Activated naive CD4-positive, alpha-beta T cell treated with anti-CD3 and anti-CD28 coated beads for 36 hours (primary cell): ENCODE measurements at regions not wholly inside any gene's neighbourhood (a gene's known extent, or its start where the extent isn't known, plus 50 kb on each side); places are given as distances from the start of the nearest gene placed in this dataset.

Experiments
- CTCF ChIA-PET: fragments of 350-600 bp; sonication (Branson Sonifier 250); formaldehyde crosslinking; loops from one replicate; lab custom pipeline; 2021; ENCODE audit warnings: antibody characterized with exemption; lab: Charles Lee
- DNase-seq: peaks from one replicate; pipeline ENCODE4 v3.0.0-alpha.2; 2020
- H3K27ac Mint-ChIP-seq: one replicate; pipeline ENCODE4 v1.8.0; 2021; ENCODE audit warnings: mild to moderate bottlenecking, mixed read lengths
- H3K27me3 Mint-ChIP-seq: one replicate; pipeline ENCODE4 v1.8.0; 2021; ENCODE audit warnings: low read depth, mixed read lengths
- H3K36me3 Mint-ChIP-seq: one replicate; pipeline ENCODE4 v1.8.0; 2021; ENCODE audit warnings: low read depth, mixed read lengths
- H3K4me1 Mint-ChIP-seq: one replicate; pipeline ENCODE4 v1.8.0; 2021; ENCODE audit warnings: low read depth, mixed read lengths
- H3K4me3 Mint-ChIP-seq: one replicate; pipeline ENCODE4 v1.8.0; 2021; ENCODE audit warnings: mild to moderate bottlenecking, moderate library complexity, mixed read lengths
- H3K9me3 Mint-ChIP-seq: one replicate; pipeline ENCODE4 v1.8.0; 2021; ENCODE audit warnings: mixed read lengths
- intact Hi-C: fragments of 100-400 bp; cut with micrococcal nuclease; formaldehyde crosslinking; loops from one replicate; pipeline ENCODE4 v1.15.1; 2023

DNA sequence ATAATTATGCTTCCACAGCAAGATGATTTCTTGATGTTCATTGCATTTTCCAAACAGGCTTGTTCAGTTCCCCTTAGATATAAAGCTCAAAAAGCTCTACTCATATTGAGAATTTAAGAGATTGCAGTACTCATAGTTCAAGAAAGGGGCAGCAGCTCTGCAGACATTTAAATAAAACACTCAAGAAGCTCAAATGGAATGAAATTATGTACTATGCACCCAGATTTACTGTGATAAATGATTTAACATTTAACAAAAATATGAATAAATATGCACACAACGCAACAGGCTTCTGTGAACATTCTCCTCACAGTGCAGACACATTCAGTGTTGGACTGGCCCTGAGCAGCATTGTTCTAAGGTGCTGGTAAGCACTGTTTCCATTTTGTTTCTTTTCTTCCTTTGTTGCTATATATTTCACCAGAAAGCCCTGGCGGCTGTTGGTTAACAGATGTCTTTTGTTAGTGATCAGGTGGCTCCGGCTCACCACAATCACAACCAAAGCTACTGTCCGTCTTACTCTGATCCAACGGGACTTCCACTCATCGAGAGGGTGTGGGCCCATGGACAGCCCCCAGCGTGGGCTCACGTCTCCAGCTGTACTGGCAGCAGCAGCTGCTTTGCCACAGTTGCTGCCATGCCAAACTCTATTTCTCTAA, 1440.3 kb downstream of the NCAM2 start:
- intact Hi-C loops: no loop called here
- no peak overlapping the region for H3K4me3 Mint-ChIP-seq
- CTCF ChIA-PET: no interaction called here

DNA sequence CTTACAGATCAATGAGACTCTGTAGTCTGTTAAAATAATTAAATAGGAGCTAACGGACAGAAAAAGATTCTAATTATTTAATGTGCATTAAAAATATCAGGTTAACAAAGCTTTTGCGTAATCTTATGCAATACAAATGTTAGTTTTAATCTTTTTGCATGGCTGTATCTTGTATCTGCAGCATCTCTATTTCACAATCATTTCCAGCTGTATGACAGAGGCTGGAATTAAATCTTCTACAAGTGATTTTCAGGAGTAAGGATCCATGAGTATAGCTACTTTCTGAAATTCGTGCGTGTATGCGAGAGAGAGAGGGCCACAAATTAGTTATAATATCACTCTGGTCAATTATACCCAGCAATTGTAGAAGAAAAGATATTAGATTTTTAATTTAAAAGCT, 1446.8 kb downstream of the NCAM2 start:
- H3K36me3 Mint-ChIP-seq: no peaks in the 10 kb centered on the region
- CTCF ChIA-PET: no interaction called here

More for the DNA sequence above, 1440.3 kb downstream of the NCAM2 start:
- Mint-ChIP-seq H3K36me3 (no peaks in the 10 kb centered on the region), H3K27ac (no peak overlapping the region), H3K27me3 (no peaks in the 10 kb centered on the region), H3K9me3 (peaks cover 1% of the 10 kb centered on the region), H3K4me1 (no peaks in the 10 kb centered on the region)
- DNase-seq: no peak

DNA sequence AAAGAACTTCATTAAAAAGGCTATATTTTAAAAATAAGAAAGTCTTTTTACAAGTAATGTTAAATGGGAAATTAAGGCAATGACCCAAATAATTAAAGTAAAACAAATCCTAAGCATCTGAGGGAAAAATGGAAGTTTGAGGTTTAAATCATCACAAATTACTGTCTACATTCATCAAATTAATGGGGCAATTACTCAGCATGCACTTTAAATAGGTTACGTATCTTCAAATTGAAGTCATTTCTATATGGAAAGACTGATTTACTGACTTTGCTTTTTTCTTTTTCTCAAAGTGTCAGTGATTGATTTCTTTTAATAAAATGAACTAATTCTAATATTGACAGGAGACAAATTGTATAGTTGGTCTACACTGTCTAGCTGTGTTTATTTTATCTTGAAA, 1452.3 kb downstream of the NCAM2 start:
- no peaks in the 10 kb centered on the region for H3K27me3 Mint-ChIP-seq
- CTCF ChIA-PET: no interaction called here
- DNase-seq: no peak

More for the DNA sequence above, 1446.8 kb downstream of the NCAM2 start:
- H3K27ac Mint-ChIP-seq: no peak overlapping the region
- no peak for DNase-seq
- intact Hi-C loops: no loop called here
- no peaks in the 10 kb centered on the region for H3K4me1 Mint-ChIP-seq
- no peak overlapping the region for H3K4me3 Mint-ChIP-seq
- H3K27me3 Mint-ChIP-seq: no peaks in the 10 kb centered on the region
- peaks cover 1% of the 10 kb centered on the region for H3K9me3 Mint-ChIP-seq

DNA sequence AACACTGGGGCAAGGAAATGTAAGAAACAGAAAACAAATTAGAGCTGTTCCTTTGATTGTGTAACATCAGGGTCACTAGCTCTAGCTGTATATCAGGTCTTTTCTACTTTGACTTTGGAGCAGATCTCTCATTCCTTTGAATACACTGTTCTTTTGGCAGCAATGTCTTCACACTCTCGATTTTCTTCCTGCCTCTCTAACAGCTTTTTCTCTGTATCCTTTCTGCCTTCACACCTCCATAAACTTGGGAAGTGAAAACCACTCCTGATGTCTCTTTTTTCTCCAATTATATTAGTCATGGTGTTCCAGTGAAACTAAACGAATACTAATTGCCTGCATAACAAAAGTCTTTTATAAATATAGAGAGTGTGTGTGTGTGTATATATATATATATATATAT, 1458.0 kb downstream of the NCAM2 start:
- H3K36me3 Mint-ChIP-seq: no peaks in the 10 kb centered on the region
- H3K9me3 Mint-ChIP-seq: no peaks in the 10 kb centered on the region
- no peak for DNase-seq
- H3K4me3 Mint-ChIP-seq: no peak overlapping the region
- no peaks in the 10 kb centered on the region for H3K27me3 Mint-ChIP-seq
- CTCF ChIA-PET: no interaction called here
- H3K27ac Mint-ChIP-seq: no peak overlapping the region
- no peaks in the 10 kb centered on the region for H3K4me1 Mint-ChIP-seq
- intact Hi-C loops: no loop called here

More for the DNA sequence above, 1452.3 kb downstream of the NCAM2 start:
- Mint-ChIP-seq H3K27ac (no peak overlapping the region), H3K9me3 (no peaks in the 10 kb centered on the region), H3K4me1 (no peaks in the 10 kb centered on the region), H3K4me3 (no peak overlapping the region), H3K36me3 (no peaks in the 10 kb centered on the region)
- intact Hi-C loops: no loop called here

DNA sequence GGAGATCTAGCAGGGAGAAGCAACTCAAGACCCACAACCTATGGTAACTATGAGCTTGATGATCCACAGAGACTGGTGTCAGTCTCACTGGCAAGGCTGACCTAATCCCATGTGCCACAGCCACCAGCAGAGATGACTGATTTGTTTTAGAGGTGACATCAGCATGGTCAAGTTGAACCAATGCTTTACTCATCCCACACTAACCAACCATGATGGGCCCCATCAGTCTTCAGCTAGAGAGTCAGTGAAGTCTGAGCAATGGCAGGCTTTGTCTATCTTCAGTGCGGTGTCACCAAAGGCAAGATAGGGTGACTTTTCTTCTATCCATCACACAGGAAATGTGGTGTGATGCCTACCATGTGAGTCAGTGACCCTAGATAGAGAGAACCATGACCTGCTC, 1470.7 kb downstream of the NCAM2 start:
- H3K4me1 Mint-ChIP-seq: no peaks in the 10 kb centered on the region
- no peaks in the 10 kb centered on the region for H3K9me3 Mint-ChIP-seq
- no peak overlapping the region for H3K4me3 Mint-ChIP-seq
- no peaks in the 10 kb centered on the region for H3K36me3 Mint-ChIP-seq
- CTCF ChIA-PET: no interaction called here
- no peak overlapping the region for H3K27ac Mint-ChIP-seq
- no peak for DNase-seq
- no peaks in the 10 kb centered on the region for H3K27me3 Mint-ChIP-seq
- intact Hi-C loops: no loop called here

DNA sequence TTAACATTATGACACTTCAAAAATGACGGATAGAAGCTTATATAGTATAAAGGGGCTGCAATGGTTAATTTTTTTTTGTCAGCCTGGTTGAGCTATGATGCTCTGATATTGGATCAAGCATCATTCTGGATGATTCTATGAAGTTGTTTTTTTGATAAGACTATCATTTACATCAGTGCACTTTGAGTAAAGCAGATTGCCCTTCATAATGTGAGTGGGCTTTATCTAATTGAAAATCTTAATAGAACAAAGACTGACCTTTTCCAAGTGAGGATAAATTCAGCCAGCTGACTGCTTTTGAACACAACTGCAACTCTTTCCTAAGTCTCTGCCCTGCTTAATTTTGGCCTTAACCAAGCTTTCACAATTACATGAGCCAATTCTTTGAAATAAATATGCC, 1476.2 kb downstream of the NCAM2 start:
- Mint-ChIP-seq H3K9me3 (peaks cover under 1% of the 10 kb centered on the region), H3K36me3 (no peaks in the 10 kb centered on the region), H3K4me1 (no peaks in the 10 kb centered on the region), H3K4me3 (no peak overlapping the region), H3K27ac (no peak overlapping the region), H3K27me3 (no peaks in the 10 kb centered on the region)
- DNase-seq: no peak
- CTCF ChIA-PET: no interaction called here
- intact Hi-C loops: no loop called here

DNA sequence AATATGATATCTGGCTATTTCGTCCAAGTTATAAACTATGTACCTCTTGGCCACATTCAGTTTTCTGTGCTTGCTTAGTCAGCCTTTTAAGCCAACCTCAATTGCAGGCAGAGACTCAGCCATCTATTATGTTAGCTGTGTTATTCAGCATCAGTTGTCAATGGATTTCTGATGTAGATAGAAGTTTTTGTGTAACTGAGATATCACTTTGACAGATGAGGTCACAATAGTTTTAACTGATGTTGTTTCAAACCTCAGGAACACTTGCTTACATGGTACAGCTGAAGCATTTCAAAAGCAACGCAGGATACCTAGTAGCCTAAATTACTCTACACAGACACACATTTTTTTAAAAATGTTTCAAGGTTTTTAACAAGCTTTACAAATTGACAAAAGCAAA, 1478.0 kb downstream of the NCAM2 start:
- Mint-ChIP-seq H3K4me1 (no peaks in the 10 kb centered on the region), H3K9me3 (peaks cover 2% of the 10 kb centered on the region), H3K4me3 (no peak overlapping the region), H3K36me3 (no peaks in the 10 kb centered on the region), H3K27ac (no peak overlapping the region), H3K27me3 (no peaks in the 10 kb centered on the region)
- CTCF ChIA-PET: no interaction called here
- DNase-seq: no peak
- intact Hi-C loops: no loop called here

DNA sequence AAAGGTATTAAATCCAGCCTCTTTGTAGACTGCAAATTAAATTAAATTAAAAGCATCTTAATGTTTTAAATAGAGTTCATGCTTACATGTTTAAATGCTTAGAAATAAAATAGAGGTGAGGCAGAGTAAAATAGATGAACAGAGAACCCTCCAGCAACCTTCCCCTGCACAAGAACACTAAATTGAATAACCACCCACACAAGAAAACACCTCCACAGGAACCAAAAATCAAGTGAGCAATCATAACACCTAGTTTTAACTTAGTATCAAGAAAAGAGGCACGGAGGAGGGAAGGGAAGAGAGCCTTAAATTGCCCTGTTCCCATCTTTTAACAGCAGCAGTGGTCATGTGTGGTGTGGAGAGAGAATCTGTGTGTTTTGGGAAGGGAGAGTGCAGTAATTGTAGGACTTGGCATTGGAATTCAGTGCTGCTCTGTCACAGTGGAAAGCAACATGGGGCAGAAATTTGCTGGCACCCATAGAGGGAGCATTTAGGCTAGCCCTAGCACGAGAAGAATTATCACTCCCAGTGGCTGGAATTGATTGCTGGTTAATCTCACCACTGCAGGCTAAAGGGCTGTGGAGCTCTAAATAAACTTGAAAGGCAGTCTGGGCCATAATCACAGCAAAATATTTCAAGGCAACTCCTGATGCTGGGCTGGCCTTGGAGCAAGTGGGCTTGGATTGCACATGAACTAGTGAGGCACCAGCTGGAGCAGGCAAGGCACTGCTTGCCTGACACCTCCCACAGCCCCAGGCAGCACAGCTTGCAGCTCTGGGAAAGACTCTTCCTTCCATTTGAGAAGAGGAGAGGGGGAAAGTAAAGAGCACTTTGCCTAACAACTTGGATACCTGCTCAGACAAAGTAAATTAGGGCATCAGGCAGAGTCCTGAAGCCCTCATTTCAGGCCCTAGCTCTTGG, 1478.8 kb downstream of the NCAM2 start:
- Mint-ChIP-seq H3K4me1 (no peaks in the 10 kb centered on the region), H3K9me3 (peaks cover 2% of the 10 kb centered on the region), H3K27me3 (no peaks in the 10 kb centered on the region), H3K36me3 (no peaks in the 10 kb centered on the region), H3K27ac (no peak overlapping the region), H3K4me3 (no peak overlapping the region)
- CTCF ChIA-PET: no interaction called here
- intact Hi-C loops: no loop called here
- DNase-seq: no peak

DNA sequence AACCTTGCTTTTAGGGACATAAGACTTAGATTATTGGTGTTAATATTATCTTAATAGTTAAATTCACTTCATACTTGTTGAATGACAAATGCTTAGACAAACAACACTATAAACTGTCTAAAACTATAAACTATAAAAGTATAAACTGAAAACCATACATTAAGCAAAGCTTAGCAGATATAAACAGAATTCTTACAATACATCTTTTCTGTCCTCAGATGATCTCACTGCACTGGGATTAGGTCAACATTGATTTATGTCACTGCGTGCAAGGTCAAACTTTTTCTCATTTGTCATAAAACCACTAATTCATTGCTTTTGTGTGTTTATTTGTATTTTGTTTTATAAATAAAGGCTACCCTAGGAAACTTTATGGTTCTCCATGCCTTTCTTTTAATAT, 1491.8 kb downstream of the NCAM2 start:
- intact Hi-C loops: no loop called here
- Mint-ChIP-seq H3K9me3 (no peaks in the 10 kb centered on the region), H3K27ac (no peak overlapping the region), H3K27me3 (no peaks in the 10 kb centered on the region), H3K4me3 (no peak overlapping the region), H3K36me3 (no peaks in the 10 kb centered on the region), H3K4me1 (no peaks in the 10 kb centered on the region)
- no peak for DNase-seq
- CTCF ChIA-PET: no interaction called here

DNA sequence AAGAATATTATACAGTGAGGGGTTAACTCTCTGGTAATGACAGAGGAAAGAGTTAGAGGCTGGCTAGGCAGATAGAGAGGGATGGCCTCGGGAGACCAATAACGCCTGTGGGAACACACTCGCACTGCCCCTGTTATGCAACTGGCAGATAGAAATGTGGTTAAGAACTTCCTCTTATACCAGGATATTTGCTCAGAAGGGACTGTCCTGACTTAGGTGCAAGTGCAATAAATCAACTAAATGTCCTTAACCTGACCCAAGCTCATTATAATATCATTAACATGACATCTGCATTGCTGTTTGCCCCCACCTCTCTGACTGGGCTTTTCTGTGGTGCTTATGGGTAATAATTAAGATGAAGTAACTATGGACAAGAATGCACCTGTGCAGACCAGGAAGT, 1518.0 kb downstream of the NCAM2 start:
- Mint-ChIP-seq H3K36me3 (no peaks in the 10 kb centered on the region), H3K27ac (no peak overlapping the region), H3K27me3 (no peaks in the 10 kb centered on the region), H3K4me3 (no peak overlapping the region), H3K9me3 (no peaks in the 10 kb centered on the region), H3K4me1 (no peaks in the 10 kb centered on the region)
- DNase-seq: no peak
- CTCF ChIA-PET: no interaction called here
- intact Hi-C loops: no loop called here

DNA sequence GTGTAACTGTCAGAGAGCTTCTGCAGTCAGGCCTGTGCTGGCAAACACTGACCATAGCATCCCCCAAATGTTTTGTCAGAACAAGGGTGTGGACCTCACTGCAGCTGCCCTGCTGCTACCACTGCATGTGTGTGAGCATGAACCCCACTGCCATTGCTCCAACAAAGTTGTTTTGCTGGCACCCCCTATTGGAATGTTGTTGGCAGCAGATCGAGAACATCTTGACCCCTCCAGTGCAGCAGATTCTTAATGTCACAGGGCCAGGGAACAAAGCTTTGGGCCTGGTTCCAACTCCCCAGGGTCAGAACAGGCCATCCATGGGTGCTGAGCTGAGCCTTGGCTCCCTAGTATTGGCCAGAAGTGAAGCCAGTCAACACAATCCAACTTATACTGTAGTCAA, 1537.4 kb downstream of the NCAM2 start:
- peaks cover 11% of the 10 kb centered on the region for H3K4me1 Mint-ChIP-seq
- no peak for DNase-seq
- no peak overlapping the region for H3K4me3 Mint-ChIP-seq
- CTCF ChIA-PET: interaction anchor here (0.7 kb wide), 1 partner anchor 39 kb away, joined by 3 read pairs; no protein-coding TSS in a partner anchor
- H3K36me3 Mint-ChIP-seq: no peaks in the 10 kb centered on the region
- H3K9me3 Mint-ChIP-seq: peaks cover 19% of the 10 kb centered on the region
- H3K27me3 Mint-ChIP-seq: no peaks in the 10 kb centered on the region
- no peak overlapping the region for H3K27ac Mint-ChIP-seq
- intact Hi-C loops: loop anchor here (1.0 kb wide), 1 partner anchor 312 kb away; no protein-coding TSS in a partner anchor

DNA sequence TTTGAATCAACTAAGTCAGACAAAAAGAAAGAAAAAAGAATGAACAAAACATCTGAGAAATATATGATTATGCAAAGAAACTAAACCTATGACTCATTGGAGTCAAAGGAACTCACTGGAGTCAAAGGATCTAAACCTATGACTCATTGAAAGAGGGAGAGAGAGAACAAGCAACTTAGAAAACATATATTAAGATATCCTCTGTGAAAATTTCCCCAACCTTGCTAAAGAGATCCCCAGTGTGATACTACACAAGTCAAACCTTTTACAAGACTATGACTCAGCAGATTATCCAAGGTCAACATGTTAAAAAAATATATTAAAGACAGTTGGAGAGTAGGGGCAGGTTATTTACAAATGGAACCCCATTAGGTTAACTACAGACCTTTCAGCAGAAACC, 1538.3 kb downstream of the NCAM2 start:
- intact Hi-C loops: loop anchor here (1.0 kb wide), 1 partner anchor 313 kb away; no protein-coding TSS in a partner anchor
- no peak for DNase-seq
- H3K9me3 Mint-ChIP-seq: peaks cover 23% of the 10 kb centered on the region
- CTCF ChIA-PET: no interaction called here
- no peak overlapping the region for H3K4me3 Mint-ChIP-seq
- H3K4me1 Mint-ChIP-seq: peaks cover 11% of the 10 kb centered on the region
- no peak overlapping the region for H3K27ac Mint-ChIP-seq
- no peaks in the 10 kb centered on the region for H3K27me3 Mint-ChIP-seq
- H3K36me3 Mint-ChIP-seq: no peaks in the 10 kb centered on the region

DNA sequence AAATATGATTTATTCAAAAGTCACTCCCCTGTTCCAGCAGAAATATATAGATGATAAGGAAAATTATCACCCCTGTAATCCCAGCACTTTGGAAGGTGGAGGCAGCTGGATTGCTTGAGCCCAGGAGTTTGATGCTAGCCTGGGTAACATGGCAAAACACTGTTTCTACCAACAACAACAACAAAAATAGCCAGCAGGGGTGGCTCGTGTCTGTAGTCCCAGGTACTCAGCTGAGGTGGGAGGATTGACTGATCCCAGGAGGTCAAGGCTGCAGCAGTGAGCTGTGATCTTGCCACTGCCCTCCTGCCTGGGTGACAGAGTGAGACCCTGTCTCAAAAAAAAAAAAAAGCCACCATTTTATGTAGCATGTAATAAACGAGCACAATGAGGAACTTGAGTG, 1546.5 kb downstream of the NCAM2 start:
- no peaks in the 10 kb centered on the region for H3K27me3 Mint-ChIP-seq
- no peak overlapping the region for H3K27ac Mint-ChIP-seq
- DNase-seq: no peak
- intact Hi-C loops: no loop called here
- H3K4me3 Mint-ChIP-seq: no peak overlapping the region
- no peaks in the 10 kb centered on the region for H3K4me1 Mint-ChIP-seq
- no peaks in the 10 kb centered on the region for H3K36me3 Mint-ChIP-seq
- CTCF ChIA-PET: no interaction called here
- H3K9me3 Mint-ChIP-seq: peaks cover 8% of the 10 kb centered on the region
